ENCODE measurements at regions not wholly inside any gene's neighbourhood (a gene's known extent, or its start where the extent isn't known, plus 50 kb on each side); places are given as distances from the start of the nearest gene placed in this dataset.

- H3K9ac ChIP-seq, result no peak overlapping the region
- no peak overlapping the region for H3K27ac ChIP-seq
- no peak for TF ChIP-seq Cebpa-rat (IDR thresholded peaks at IDR 0.05)
- H3K9me3 ChIP-seq, result peaks cover 3% of the 10 kb centered on the region; the same call in 1 of the 2 replicates
- no peak overlapping the region for H3K4me3 ChIP-seq
- H3K4me1 ChIP-seq, result peaks cover 14% of the 10 kb centered on the region
- no peaks in the 10 kb centered on the region for H3K36me3 ChIP-seq
- H3K27me3 ChIP-seq, result no peaks in the 10 kb centered on the region
- no peak overlapping the region for H3K4me2 ChIP-seq
- H4K20me1 ChIP-seq, result no peaks in the 10 kb centered on the region
These were observed 57.8 kb upstream of the TBC1D5 start for GRCh38 chr3:17800232-17800631.

GRCh38 chr3:17799312-17799711 is 56.9 kb upstream of the TBC1D5 start:
- no peak overlapping the region for H3K4me2 ChIP-seq
- no peaks in the 10 kb centered on the region for H3K36me3 ChIP-seq
- H4K20me1 ChIP-seq, result no peaks in the 10 kb centered on the region
- H3K9ac ChIP-seq, result no peak overlapping the region
- H3K27ac ChIP-seq, result no peak overlapping the region
- TF ChIP-seq Cebpa-rat (IDR thresholded peaks at IDR 0.05), result no peak
- no peak overlapping the region for H3K4me3 ChIP-seq
- no peaks in the 10 kb centered on the region for H3K27me3 ChIP-seq
- peaks cover 3% of the 10 kb centered on the region; the same call in 1 of the 2 replicates for H3K9me3 ChIP-seq
- peaks cover 14% of the 10 kb centered on the region for H3K4me1 ChIP-seq

- no peaks in the 10 kb centered on the region for H4K20me1 ChIP-seq
- no peaks in the 10 kb centered on the region for H3K36me3 ChIP-seq
- H3K9ac ChIP-seq, result no peak overlapping the region
- no peak overlapping the region for H3K27ac ChIP-seq
- no peaks in the 10 kb centered on the region for H3K27me3 ChIP-seq
- peaks cover 7% of the 10 kb centered on the region for H3K4me1 ChIP-seq
- H3K4me2 ChIP-seq, result no peak overlapping the region
- TF ChIP-seq Cebpa-rat (IDR thresholded peaks at IDR 0.05), result no peak
- H3K9me3 ChIP-seq, result peaks cover 7% of the 10 kb centered on the region
- H3K4me3 ChIP-seq, result no peak overlapping the region
These were observed 55.6 kb upstream of the TBC1D5 start for GRCh38 chr3:17798000-17798399.

GRCh38 chr3:17795711-17796110 is 53.3 kb upstream of the TBC1D5 start:
- Histone ChIP-seq H4K20me1 (no peaks in the 10 kb centered on the region), H3K4me2 (no peak overlapping the region), H3K4me3 (no peak overlapping the region), H3K36me3 (no peaks in the 10 kb centered on the region), H3K27me3 (no peaks in the 10 kb centered on the region), H3K27ac (no peak overlapping the region), H3K9ac (no peak overlapping the region), H3K9me3 (peaks cover 16% of the 10 kb centered on the region), H3K4me1 (no peaks in the 10 kb centered on the region)
- no peak for TF ChIP-seq Cebpa-rat (IDR thresholded peaks at IDR 0.05)

GRCh38 chr3:17795280-17795679 is 52.8 kb upstream of the TBC1D5 start:
- no peak overlapping the region for H3K27ac ChIP-seq
- peaks cover 16% of the 10 kb centered on the region for H3K9me3 ChIP-seq
- H4K20me1 ChIP-seq, result no peaks in the 10 kb centered on the region
- no peaks in the 10 kb centered on the region for H3K4me1 ChIP-seq
- H3K9ac ChIP-seq, result no peak overlapping the region
- no peak overlapping the region for H3K4me3 ChIP-seq
- TF ChIP-seq Cebpa-rat (IDR thresholded peaks at IDR 0.05), result no peak
- H3K4me2 ChIP-seq, result no peak overlapping the region
- no peaks in the 10 kb centered on the region for H3K27me3 ChIP-seq
- H3K36me3 ChIP-seq, result no peaks in the 10 kb centered on the region

GRCh38 chr3:17793542-17794195 is 51.2 kb upstream of the TBC1D5 start:
- no peak for TF ChIP-seq Cebpa-rat (IDR thresholded peaks at IDR 0.05)
- Histone ChIP-seq H3K9me3 (peaks cover 23% of the 10 kb centered on the region), H3K27ac (no peak overlapping the region), H3K4me2 (no peak overlapping the region), H3K27me3 (no peaks in the 10 kb centered on the region), H3K9ac (no peak overlapping the region), H4K20me1 (no peaks in the 10 kb centered on the region), H3K4me1 (no peaks in the 10 kb centered on the region), H3K36me3 (no peaks in the 10 kb centered on the region), H3K4me3 (no peak overlapping the region)
